PC-3 (cell line): ENCODE measurements at regions not wholly inside any gene's neighbourhood (a gene's known extent, or its start where the extent isn't known, plus 50 kb on each side); places are given as distances from the start of the nearest gene placed in this dataset.

Source experiments
- EZH2phosphoT487 ChIP-seq: fragments of 300-600 bp; sonication (generic); IDR thresholded peaks from 2 replicates; pipeline ENCODE4 v1.6.1; 2018; ENCODE audit warnings: mild to moderate bottlenecking, antibody characterized with exemption, low read length, borderline replicate concordance
- TF ChIP-seq, protein P1 (sequence below): fragments of 300-600 bp; sonication (generic); conservative IDR thresholded peaks from 2 replicates; pipeline ENCODE4 v1.5.1; 2017; ENCODE audit warnings: antibody characterized with exemption, low read depth, mild to moderate bottlenecking, low read length

DNA sequence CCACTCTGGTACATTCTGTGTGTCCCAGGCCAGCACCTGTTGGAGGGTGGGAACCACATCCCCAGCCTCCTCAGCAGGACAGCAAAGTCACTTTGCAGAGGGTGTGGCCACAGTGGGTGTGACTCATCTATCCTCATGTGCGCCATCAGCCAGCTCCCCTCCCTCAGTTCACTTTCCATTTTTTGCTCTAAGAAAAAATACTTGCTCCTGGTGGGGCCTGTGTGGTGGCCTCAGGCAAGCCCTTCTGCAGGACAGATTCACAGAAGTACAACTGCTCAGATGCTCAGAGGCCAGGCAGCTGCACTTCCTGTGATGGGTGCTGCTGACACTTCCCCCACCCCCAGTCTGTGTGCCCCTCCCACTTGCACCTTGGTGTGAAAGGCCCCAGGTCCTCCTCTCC is 78.3 kb upstream of the ALDH1L1 start:
- TF ChIP-seq EZH2phosphoT487, result no peak
- TF ChIP-seq, protein P1, sequence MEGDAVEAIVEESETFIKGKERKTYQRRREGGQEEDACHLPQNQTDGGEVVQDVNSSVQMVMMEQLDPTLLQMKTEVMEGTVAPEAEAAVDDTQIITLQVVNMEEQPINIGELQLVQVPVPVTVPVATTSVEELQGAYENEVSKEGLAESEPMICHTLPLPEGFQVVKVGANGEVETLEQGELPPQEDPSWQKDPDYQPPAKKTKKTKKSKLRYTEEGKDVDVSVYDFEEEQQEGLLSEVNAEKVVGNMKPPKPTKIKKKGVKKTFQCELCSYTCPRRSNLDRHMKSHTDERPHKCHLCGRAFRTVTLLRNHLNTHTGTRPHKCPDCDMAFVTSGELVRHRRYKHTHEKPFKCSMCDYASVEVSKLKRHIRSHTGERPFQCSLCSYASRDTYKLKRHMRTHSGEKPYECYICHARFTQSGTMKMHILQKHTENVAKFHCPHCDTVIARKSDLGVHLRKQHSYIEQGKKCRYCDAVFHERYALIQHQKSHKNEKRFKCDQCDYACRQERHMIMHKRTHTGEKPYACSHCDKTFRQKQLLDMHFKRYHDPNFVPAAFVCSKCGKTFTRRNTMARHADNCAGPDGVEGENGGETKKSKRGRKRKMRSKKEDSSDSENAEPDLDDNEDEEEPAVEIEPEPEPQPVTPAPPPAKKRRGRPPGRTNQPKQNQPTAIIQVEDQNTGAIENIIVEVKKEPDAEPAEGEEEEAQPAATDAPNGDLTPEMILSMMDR, result no peak
